Smooth muscle cell (in vitro differentiated cells): ENCODE measurements at regions not wholly inside any gene's neighbourhood (a gene's known extent, or its start where the extent isn't known, plus 50 kb on each side); places are given as distances from the start of the nearest gene placed in this dataset.
A peak's percentile ranks its signal among the peaks of the same experiment; 100 is the strongest.

ENCODE experiments used
- DNase-seq: peaks from one replicate; lab custom pipeline; 2025; ENCODE audit not compliant: unreplicated experiment; lab: John Stamatoyannopoulos, UW
- H2AFZ ChIP-seq: fragments of 200-600 bp; sonication (generic); 2 replicates; pipeline ENCODE4 v1.6.0; 2016; ENCODE audit warnings: antibody characterized with exemption, low read depth, mild to moderate bottlenecking
- H3F3A ChIP-seq: fragments of 200-600 bp; sonication (generic); 2 replicates; pipeline ENCODE4 v1.6.0; 2017; ENCODE audit warnings: antibody characterized with exemption, low read depth
- H3K27ac ChIP-seq: fragments of 200-600 bp; sonication (generic); 2 replicates; pipeline ENCODE4 v1.5.1; 2016; ENCODE audit warnings: low read depth, mild to moderate bottlenecking
- H3K27me3 ChIP-seq: fragments of 200-600 bp; sonication (generic); 2 replicates; pipeline ENCODE4 v1.6.1; 2016; ENCODE audit warnings: low read depth, mild to moderate bottlenecking
- H3K36me3 ChIP-seq: fragments of 200-600 bp; sonication (generic); 2 replicates; pipeline ENCODE4 v1.5.1; 2016; ENCODE audit warnings: low read depth
- H3K4me1 ChIP-seq: fragments of 200-600 bp; sonication (generic); 2 replicates; pipeline ENCODE4 v1.5.1; 2016; ENCODE audit warnings: low read depth
- H3K4me2 ChIP-seq: fragments of 200-600 bp; sonication (generic); 2 replicates; pipeline ENCODE4 v1.6.0; 2016; ENCODE audit warnings: mild to moderate bottlenecking
- H3K4me3 ChIP-seq: fragments of 200-600 bp; sonication (generic); 2 replicates; pipeline ENCODE4 v1.5.1; 2016; ENCODE audit warnings: mild to moderate bottlenecking
- H3K79me2 ChIP-seq: fragments of 200-600 bp; sonication (generic); 2 replicates; pipeline ENCODE4 v1.6.0; 2016; ENCODE audit warnings: low read depth, mild to moderate bottlenecking
- H3K9ac ChIP-seq: fragments of 200-600 bp; sonication (generic); 2 replicates; pipeline ENCODE4 v1.6.0; 2016; ENCODE audit warnings: low read depth
- H3K9me3 ChIP-seq: fragments of 200-600 bp; sonication (generic); replicated peaks from 2 replicates; pipeline ENCODE4 v1.5.1; 2016; ENCODE audit warnings: low read depth
- H4K20me1 ChIP-seq: fragments of 200-600 bp; sonication (generic); 2 replicates; pipeline ENCODE4 v1.6.0; 2016; ENCODE audit warnings: low read depth
- CTCF ChIP-seq: fragments of 200-600 bp; sonication (generic); IDR thresholded peaks from 2 replicates; pipeline ENCODE4 v1.5.1; 2017; ENCODE audit warnings: borderline replicate concordance, mild to moderate bottlenecking, antibody characterized with exemption; ENCODE audit not compliant: insufficient read depth, poor library complexity, severe bottlenecking
- WGBS: methylation state at CpG from one replicate; pipeline ENCODE4 v1.1.7; 2016; ENCODE audit warnings: low lambda C conversion rate; 5-methylcytosine and 5-hydroxymethylcytosine counted together

- Histone ChIP-seq H3K4me1 (no peaks in the 10 kb centered on the region), H3K4me2 (peak overlapping the region; percentile 36), H3K27me3 (no peaks in the 10 kb centered on the region), H2AFZ (peak overlapping the region; percentile 23), H3K27ac (peak overlapping the region; percentile 21), H3F3A (no peaks in the 10 kb centered on the region), H4K20me1 (no peaks in the 10 kb centered on the region), H3K79me2 (no peaks in the 10 kb centered on the region), H3K9me3 (no peaks in the 10 kb centered on the region), H3K36me3 (peaks cover 4% of the 10 kb centered on the region), H3K4me3 (no peak overlapping the region), H3K9ac (no peak overlapping the region)
- no peak for TF ChIP-seq CTCF
- WGBS, result 67% methylated on average over 3 of the region's 3 CpGs
- no peak for DNase-seq
These were observed 336.5 kb upstream of the MMADHC start for GRCh38 chr2:149924028-149924427.

GRCh38 chr2:149921911-149922616, 334.5 kb upstream of the MMADHC start:
- Histone ChIP-seq H3K36me3 (peaks cover 4% of the 10 kb centered on the region), H3K9ac (no peak overlapping the region), H3K4me3 (no peak overlapping the region), H3K4me1 (no peaks in the 10 kb centered on the region), H3F3A (no peaks in the 10 kb centered on the region), H3K27me3 (no peaks in the 10 kb centered on the region), H4K20me1 (no peaks in the 10 kb centered on the region), H3K4me2 (no peak overlapping the region), H3K27ac (no peak overlapping the region), H3K79me2 (no peaks in the 10 kb centered on the region), H2AFZ (no peak overlapping the region), H3K9me3 (no peaks in the 10 kb centered on the region)
- DNase-seq, result no peak
- WGBS, result 70% methylated on average over 2 of the region's 2 CpGs
- no peak for TF ChIP-seq CTCF

- Histone ChIP-seq H3K27me3 (no peaks in the 10 kb centered on the region), H3K9ac (no peak overlapping the region), H4K20me1 (no peaks in the 10 kb centered on the region), H3K4me3 (no peak overlapping the region), H3K79me2 (no peaks in the 10 kb centered on the region), H3K27ac (no peak overlapping the region), H2AFZ (no peak overlapping the region), H3K4me2 (no peak overlapping the region), H3K9me3 (no peaks in the 10 kb centered on the region), H3F3A (no peaks in the 10 kb centered on the region), H3K4me1 (no peaks in the 10 kb centered on the region), H3K36me3 (peaks cover 4% of the 10 kb centered on the region)
- DNase-seq, result no peak
- no peak for TF ChIP-seq CTCF
- 90% methylated on average over 3 of the region's 3 CpGs for WGBS
These were observed 332.8 kb upstream of the MMADHC start for GRCh38 chr2:149920389-149920788.

DNA sequence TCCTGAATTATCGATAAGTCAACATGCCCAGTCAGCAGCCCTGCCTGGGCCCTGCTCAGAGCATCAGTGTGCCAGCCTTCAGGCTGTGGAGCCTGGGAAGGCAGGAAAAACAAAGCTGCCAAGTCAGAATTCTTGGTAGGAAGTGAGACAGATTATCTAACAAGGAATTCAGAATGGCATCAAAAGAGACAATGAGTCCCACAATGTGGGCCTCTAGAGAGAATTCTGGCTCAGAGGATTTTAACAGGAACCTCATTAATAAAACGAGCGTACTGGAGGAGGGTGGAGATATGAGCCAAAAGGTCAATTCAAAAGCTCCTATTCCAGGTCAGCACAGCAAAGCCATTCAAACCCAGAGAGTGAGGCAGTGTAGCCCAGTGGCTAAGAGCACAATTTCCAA, 327.6 kb upstream of the MMADHC start:
- Histone ChIP-seq H3K79me2 (no peaks in the 10 kb centered on the region), H2AFZ (no peak overlapping the region), H3K36me3 (no peaks in the 10 kb centered on the region), H3K9me3 (no peaks in the 10 kb centered on the region), H3K27ac (no peak overlapping the region), H3F3A (no peaks in the 10 kb centered on the region), H3K4me2 (no peak overlapping the region), H4K20me1 (no peaks in the 10 kb centered on the region), H3K9ac (no peak overlapping the region), H3K27me3 (no peaks in the 10 kb centered on the region), H3K4me1 (no peaks in the 10 kb centered on the region), H3K4me3 (no peak overlapping the region)
- TF ChIP-seq CTCF, result no peak
- WGBS, result 98% methylated on average over 3 of the region's 3 CpGs
- no peak for DNase-seq
